SU-DHL-6 (cell line): ENCODE measurements at regions not wholly inside any gene's neighbourhood (a gene's known extent, or its start where the extent isn't known, plus 50 kb on each side); places are given as distances from the start of the nearest gene placed in this dataset.
A peak's percentile ranks its signal among the peaks of the same experiment; 100 is the strongest.
"Not testable (repeated sequence)": the region's sequence is repeated elsewhere in the genome, so short reads cannot be mapped to it uniquely, and the experiment has no call there.

Source experiments
- EZH2phosphoT487 ChIP-seq: fragments of 200-600 bp; sonication (generic), shearing (Covaris generic); conservative IDR thresholded peaks from 2 replicates; pipeline ENCODE4 v1.6.1; 2018; ENCODE audit warnings: mild to moderate bottlenecking, antibody characterized with exemption, low read length, moderate library complexity, mixed read lengths
- TF ChIP-seq, protein P1 (sequence below): fragments of 200-600 bp; sonication (generic); IDR thresholded peaks from one replicate; pipeline ENCODE4 v1.5.1; 2017; ENCODE audit warnings: antibody characterized with exemption, mild to moderate bottlenecking, low read length, moderate library complexity; ENCODE audit not compliant: insufficient read depth, poor library complexity, severe bottlenecking

DNA sequence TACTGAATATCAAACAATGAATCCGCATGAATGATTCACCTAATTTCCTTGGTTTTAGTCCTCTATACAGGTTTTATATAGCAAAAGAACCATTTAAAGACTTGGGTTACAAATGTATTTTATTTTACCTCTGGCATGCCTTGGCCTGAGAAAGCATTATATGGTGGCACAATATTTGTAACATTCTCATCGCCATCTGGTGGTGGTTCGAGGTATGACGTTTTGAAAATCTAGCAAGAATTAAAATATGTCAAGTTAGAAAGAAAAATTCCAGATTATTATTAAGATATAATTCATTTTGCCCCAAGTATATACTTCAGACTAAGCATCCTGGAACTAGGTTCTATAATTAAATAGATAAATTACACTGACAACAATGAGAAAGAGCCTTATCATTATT lies 445.9 kb downstream of the ZNF33B start:
- not testable (repeated sequence) for TF ChIP-seq EZH2phosphoT487
- TF ChIP-seq, protein P1, sequence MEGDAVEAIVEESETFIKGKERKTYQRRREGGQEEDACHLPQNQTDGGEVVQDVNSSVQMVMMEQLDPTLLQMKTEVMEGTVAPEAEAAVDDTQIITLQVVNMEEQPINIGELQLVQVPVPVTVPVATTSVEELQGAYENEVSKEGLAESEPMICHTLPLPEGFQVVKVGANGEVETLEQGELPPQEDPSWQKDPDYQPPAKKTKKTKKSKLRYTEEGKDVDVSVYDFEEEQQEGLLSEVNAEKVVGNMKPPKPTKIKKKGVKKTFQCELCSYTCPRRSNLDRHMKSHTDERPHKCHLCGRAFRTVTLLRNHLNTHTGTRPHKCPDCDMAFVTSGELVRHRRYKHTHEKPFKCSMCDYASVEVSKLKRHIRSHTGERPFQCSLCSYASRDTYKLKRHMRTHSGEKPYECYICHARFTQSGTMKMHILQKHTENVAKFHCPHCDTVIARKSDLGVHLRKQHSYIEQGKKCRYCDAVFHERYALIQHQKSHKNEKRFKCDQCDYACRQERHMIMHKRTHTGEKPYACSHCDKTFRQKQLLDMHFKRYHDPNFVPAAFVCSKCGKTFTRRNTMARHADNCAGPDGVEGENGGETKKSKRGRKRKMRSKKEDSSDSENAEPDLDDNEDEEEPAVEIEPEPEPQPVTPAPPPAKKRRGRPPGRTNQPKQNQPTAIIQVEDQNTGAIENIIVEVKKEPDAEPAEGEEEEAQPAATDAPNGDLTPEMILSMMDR = peak; percentile 12
